A673 (cell line): ENCODE measurements at regions not wholly inside any gene's neighbourhood (a gene's known extent, or its start where the extent isn't known, plus 50 kb on each side); places are given as distances from the start of the nearest gene placed in this dataset.

Source experiments
- EZH2 ChIP-seq: fragments of 200-600 bp; sonication (generic); IDR thresholded peaks from 2 replicates; pipeline ENCODE4 v1.6.1; 2017; ENCODE audit warnings: borderline replicate concordance, low read depth, mild to moderate bottlenecking, mixed read lengths, antibody characterized with exemption, low read length; ENCODE audit not compliant: poor library complexity, severe bottlenecking
- TF ChIP-seq, protein P1 (sequence below): fragments of 300-800, 200-600 bp; sonication (generic); conservative IDR thresholded peaks from 2 replicates; pipeline ENCODE4 v1.5.1; 2017; ENCODE audit warnings: low read depth, mild to moderate bottlenecking, antibody characterized with exemption, low read length, moderate library complexity, mixed read lengths

DNA sequence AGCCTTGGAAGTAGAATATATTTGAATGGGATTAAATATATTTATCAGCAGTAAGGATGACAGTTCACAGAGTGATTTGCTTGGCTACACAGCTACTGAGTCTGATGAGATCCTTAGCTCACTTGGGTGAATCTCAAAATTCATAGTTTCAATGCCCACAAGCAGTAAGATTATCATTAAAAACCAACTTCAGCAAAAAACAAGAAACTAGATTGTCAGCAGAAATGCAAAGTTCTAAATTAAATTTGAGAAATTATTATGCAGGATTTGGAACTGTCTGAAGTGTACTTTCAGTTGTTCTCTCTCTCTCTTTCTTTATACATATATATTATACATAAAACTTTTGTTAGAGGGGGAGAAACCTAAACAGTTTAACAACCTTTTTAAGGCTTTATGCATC, 288.8 kb upstream of the SASH1 start:
- TF ChIP-seq, protein P1, sequence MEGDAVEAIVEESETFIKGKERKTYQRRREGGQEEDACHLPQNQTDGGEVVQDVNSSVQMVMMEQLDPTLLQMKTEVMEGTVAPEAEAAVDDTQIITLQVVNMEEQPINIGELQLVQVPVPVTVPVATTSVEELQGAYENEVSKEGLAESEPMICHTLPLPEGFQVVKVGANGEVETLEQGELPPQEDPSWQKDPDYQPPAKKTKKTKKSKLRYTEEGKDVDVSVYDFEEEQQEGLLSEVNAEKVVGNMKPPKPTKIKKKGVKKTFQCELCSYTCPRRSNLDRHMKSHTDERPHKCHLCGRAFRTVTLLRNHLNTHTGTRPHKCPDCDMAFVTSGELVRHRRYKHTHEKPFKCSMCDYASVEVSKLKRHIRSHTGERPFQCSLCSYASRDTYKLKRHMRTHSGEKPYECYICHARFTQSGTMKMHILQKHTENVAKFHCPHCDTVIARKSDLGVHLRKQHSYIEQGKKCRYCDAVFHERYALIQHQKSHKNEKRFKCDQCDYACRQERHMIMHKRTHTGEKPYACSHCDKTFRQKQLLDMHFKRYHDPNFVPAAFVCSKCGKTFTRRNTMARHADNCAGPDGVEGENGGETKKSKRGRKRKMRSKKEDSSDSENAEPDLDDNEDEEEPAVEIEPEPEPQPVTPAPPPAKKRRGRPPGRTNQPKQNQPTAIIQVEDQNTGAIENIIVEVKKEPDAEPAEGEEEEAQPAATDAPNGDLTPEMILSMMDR = no peak
- TF ChIP-seq EZH2 = no peak
